Astrocyte (in vitro differentiated cells and primary cell): ENCODE measurements at regions not wholly inside any gene's neighbourhood (a gene's known extent, or its start where the extent isn't known, plus 50 kb on each side); places are given as distances from the start of the nearest gene placed in this dataset.
"Not testable (repeated sequence)": the region's sequence is repeated elsewhere in the genome, so short reads cannot be mapped to it uniquely, and the experiment has no call there.

Experiments used
- DNase-seq: peaks from one replicate; pipeline ENCODE4 v3.0.0-alpha.2; 2010; ENCODE audit warnings: low read depth
- FAIRE-seq: peaks from 2 replicates; lab custom pipeline; 2011; peaks lifted over from hg19 to GRCh38; lab: Jason Lieb, UNC
- H2AFZ ChIP-seq: 2 replicates; pipeline ENCODE4 v1.6.0; 2012; ENCODE audit warnings: low read depth, low read length, inconsistent platforms
- H3K27ac ChIP-seq: 2 replicates; pipeline ENCODE4 v1.5.1; 2011; ENCODE audit warnings: low read depth, low read length, inconsistent platforms
- H3K27me3 ChIP-seq: 2 replicates; pipeline ENCODE4 v1.6.0; 2011; ENCODE audit warnings: low read length, inconsistent platforms; ENCODE audit not compliant: insufficient read depth
- H3K36me3 ChIP-seq: 2 replicates; pipeline ENCODE4 v1.5.1; 2011; ENCODE audit warnings: low read length, inconsistent platforms; ENCODE audit not compliant: insufficient read depth
- H3K4me1 ChIP-seq: 2 replicates; pipeline ENCODE4 v1.5.1; 2011; ENCODE audit warnings: low read length, inconsistent platforms; ENCODE audit not compliant: insufficient read depth
- H3K4me2 ChIP-seq: 2 replicates; pipeline ENCODE4 v1.6.0; 2012; ENCODE audit warnings: low read length, inconsistent platforms
- H3K4me3 ChIP-seq: 2 replicates; pipeline ENCODE4 v1.5.1; 2011; ENCODE audit warnings: low read depth, mild to moderate bottlenecking, low read length, inconsistent platforms; ENCODE audit not compliant: insufficient read depth
- H3K79me2 ChIP-seq: 2 replicates; pipeline ENCODE4 v1.6.0; 2012; ENCODE audit warnings: mild to moderate bottlenecking, low read length, inconsistent platforms; ENCODE audit not compliant: insufficient read depth
- H3K9ac ChIP-seq: 2 replicates; pipeline ENCODE4 v1.6.0; 2012; ENCODE audit warnings: mild to moderate bottlenecking, low read length, inconsistent platforms
- H3K9me3 ChIP-seq: 2 replicates; pipeline ENCODE4 v1.5.1; 2012; ENCODE audit warnings: low read depth, mild to moderate bottlenecking, low read length, inconsistent platforms; ENCODE audit not compliant: insufficient read depth
- H4K20me1 ChIP-seq: 2 replicates; pipeline ENCODE4 v1.6.0; 2012; ENCODE audit warnings: low read length, inconsistent platforms; ENCODE audit not compliant: insufficient read depth
- H3K27ac Mint-ChIP-seq: one replicate; pipeline ENCODE4 v1.8.0; 2021; ENCODE audit warnings: mild to moderate bottlenecking, mixed read lengths; ENCODE audit not compliant: unreplicated experiment
- H3K27me3 Mint-ChIP-seq: one replicate; pipeline ENCODE4 v1.8.0; 2021; ENCODE audit warnings: low read depth, mixed read lengths; ENCODE audit not compliant: unreplicated experiment
- H3K36me3 Mint-ChIP-seq: one replicate; pipeline ENCODE4 v1.8.0; 2021; ENCODE audit warnings: low read depth, mixed read lengths; ENCODE audit not compliant: unreplicated experiment
- H3K4me1 Mint-ChIP-seq: one replicate; pipeline ENCODE4 v1.8.0; 2021; ENCODE audit warnings: low read depth, mixed read lengths; ENCODE audit not compliant: unreplicated experiment
- H3K4me3 Mint-ChIP-seq: one replicate; pipeline ENCODE4 v1.8.0; 2021; ENCODE audit warnings: mild to moderate bottlenecking, moderate library complexity, mixed read lengths; ENCODE audit not compliant: unreplicated experiment
- H3K9me3 Mint-ChIP-seq: one replicate; pipeline ENCODE4 v1.8.0; 2021; ENCODE audit warnings: mild to moderate bottlenecking, mixed read lengths; ENCODE audit not compliant: unreplicated experiment

DNA sequence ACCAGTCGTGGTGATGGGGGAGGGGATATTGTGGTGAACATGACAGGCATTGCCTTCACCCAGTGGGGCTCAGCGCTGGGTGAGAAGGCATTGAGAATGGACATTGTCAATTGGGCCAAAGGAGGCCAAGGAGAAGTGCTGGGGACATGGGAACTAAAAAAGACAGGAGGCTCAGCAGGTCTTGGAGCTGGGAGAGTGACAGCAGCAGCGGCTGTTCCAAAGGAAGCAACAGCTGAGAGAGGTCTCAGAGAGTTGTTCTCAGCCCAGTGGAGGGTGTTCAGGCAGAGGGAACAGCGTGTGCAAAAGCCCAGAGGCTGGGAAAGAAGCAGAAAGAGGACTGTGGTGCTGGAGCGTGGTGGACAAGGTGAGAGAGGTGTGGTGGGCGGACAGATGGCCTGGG is 56.6 kb upstream of the ASNS start:
- H3K4me1 Mint-ChIP-seq, H3K9me3 Mint-ChIP-seq: not testable (repeated sequence)

DNA sequence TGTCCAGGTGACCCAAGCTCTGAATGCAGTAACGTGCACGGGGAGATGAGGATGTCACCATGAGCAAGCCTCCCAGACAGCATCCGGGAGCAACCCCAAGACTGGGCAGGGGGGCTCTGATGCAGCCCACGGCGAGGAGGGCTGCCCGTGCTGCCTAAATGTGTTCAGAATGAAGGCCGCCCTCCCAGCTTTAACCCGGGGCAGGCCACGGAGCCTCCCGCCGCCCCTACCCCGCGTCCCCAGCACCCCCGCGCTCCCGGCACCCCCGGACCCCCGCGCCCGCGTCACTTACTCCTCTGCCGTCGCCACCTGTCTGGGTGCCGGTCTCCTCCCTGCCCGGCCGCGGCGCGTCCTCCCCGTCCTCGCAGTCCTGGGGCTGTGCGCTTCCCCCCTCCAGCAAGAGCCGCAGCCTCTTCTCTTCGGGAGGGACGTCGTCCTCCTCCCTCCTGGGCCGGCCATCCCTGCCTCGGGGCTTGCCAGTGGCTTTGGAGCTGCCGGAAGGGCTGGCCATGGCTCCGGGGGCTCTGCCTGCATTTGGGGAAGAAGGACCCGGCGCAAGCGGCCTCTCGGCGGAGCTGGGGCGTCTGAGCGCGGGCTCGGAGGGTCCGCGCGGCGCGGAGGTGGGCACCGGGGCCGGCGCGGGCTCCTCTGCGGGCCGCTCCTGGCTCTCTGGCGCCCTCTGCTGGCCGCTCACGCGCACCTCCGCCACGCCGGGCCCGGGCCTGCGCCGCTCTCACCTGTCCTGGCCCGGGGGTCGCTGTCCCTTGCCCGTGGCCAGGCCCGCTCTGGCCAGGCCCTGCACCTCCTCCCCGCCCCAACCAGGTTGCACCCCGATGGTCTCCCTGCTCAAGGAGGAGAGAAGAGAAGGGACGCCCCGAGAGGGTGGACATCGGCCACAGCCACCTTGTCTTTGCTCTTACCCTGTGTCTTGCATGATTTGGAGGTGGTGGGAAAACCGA is 55.9 kb upstream of the ASNS start:
- not testable (repeated sequence) for H3K36me3 ChIP-seq, H4K20me1 ChIP-seq, H3K9me3 Mint-ChIP-seq, DNase-seq, H3K79me2 ChIP-seq, H3K4me1 ChIP-seq, H3K27me3 ChIP-seq, H3K27ac ChIP-seq, H3K4me3 ChIP-seq, H3K9me3 ChIP-seq, H3K36me3 Mint-ChIP-seq, FAIRE-seq, H3K9ac ChIP-seq, H3K4me1 Mint-ChIP-seq, H3K27ac Mint-ChIP-seq
- peak overlapping the region; percentile 66 for H2AFZ ChIP-seq
- peak overlapping the region; percentile 82 for H3K4me2 ChIP-seq
- Mint-ChIP-seq H3K27me3 (peaks cover 33% of the 10 kb centered on the region), H3K4me3 (peak overlapping the region; percentile 79)

More for the DNA sequence above, 56.6 kb upstream of the ASNS start:
- peaks cover 33% of the 10 kb centered on the region for H3K27me3 Mint-ChIP-seq
- FAIRE-seq, H3K27ac Mint-ChIP-seq, DNase-seq, H3K4me2 ChIP-seq, H3K36me3 Mint-ChIP-seq, H3K79me2 ChIP-seq, H3K27ac ChIP-seq, H4K20me1 ChIP-seq, H3K4me3 ChIP-seq, H3K9me3 ChIP-seq, H3K9ac ChIP-seq, H3K27me3 ChIP-seq, H3K4me1 ChIP-seq, H3K36me3 ChIP-seq, H2AFZ ChIP-seq: not testable (repeated sequence)
- peak overlapping the region; percentile 79 for H3K4me3 Mint-ChIP-seq
